A673 (cell line): ENCODE measurements at regions not wholly inside any gene's neighbourhood (a gene's known extent, or its start where the extent isn't known, plus 50 kb on each side); places are given as distances from the start of the nearest gene placed in this dataset.

ENCODE experiments used
- CTCF ChIP-seq: fragments of 300-800, 200-600 bp; sonication (generic); conservative IDR thresholded peaks from 2 replicates; pipeline ENCODE4 v1.5.1; 2017; ENCODE audit warnings: low read depth, mild to moderate bottlenecking, antibody characterized with exemption, low read length, moderate library complexity, mixed read lengths
- EZH2 ChIP-seq: fragments of 200-600 bp; sonication (generic); IDR thresholded peaks from 2 replicates; pipeline ENCODE4 v1.6.1; 2017; ENCODE audit warnings: borderline replicate concordance, low read depth, mild to moderate bottlenecking, mixed read lengths, antibody characterized with exemption, low read length; ENCODE audit not compliant: poor library complexity, severe bottlenecking

- TF ChIP-seq CTCF (no peak), EZH2 (no peak)
Observed at GRCh38 chr5:89759802-89760201, 649.8 kb downstream of the CETN3 start.
